ENCODE measurements at regions not wholly inside any gene's neighbourhood (a gene's known extent, or its start where the extent isn't known, plus 50 kb on each side); places are given as distances from the start of the nearest gene placed in this dataset.

GRCh38 chr4:37058826-37059225 lies 185.7 kb upstream of the NWD2 start:
- FAIRE-seq (no peak), DNase-seq (ENCODE audit: insufficient read length, low spot score) (no peak)
- TF ChIP-seq CTCF (IDR thresholded peaks at IDR 0.05; ENCODE audit: insufficient read depth, missing control alignments): no peak

- no peak for TF ChIP-seq CTCF (IDR thresholded peaks at IDR 0.05; ENCODE audit: insufficient read depth, missing control alignments)
- DNase-seq (ENCODE audit: insufficient read length, low spot score): no peak
- no peak for FAIRE-seq
Measured at GRCh38 chr4:37066159-37066558, 178.4 kb upstream of the NWD2 start.

GRCh38 chr4:37068580-37068979 lies 176.0 kb upstream of the NWD2 start:
- no peak for TF ChIP-seq CTCF (IDR thresholded peaks at IDR 0.05; ENCODE audit: insufficient read depth, missing control alignments)
- DNase-seq (ENCODE audit: insufficient read length, low spot score) (no peak), FAIRE-seq (no peak)

- FAIRE-seq: no peak
- TF ChIP-seq CTCF (IDR thresholded peaks at IDR 0.05; ENCODE audit: insufficient read depth, missing control alignments): no peak
Measured at GRCh38 chr4:37070041-37070440, 174.5 kb upstream of the NWD2 start.

GRCh38 chr4:37071576-37071975 lies 173.0 kb upstream of the NWD2 start:
- TF ChIP-seq CTCF (IDR thresholded peaks at IDR 0.05; ENCODE audit: insufficient read depth, missing control alignments): no peak
- DNase-seq (ENCODE audit: insufficient read length, low spot score) (no peak), FAIRE-seq (no peak)

More at GRCh38 chr4:37070041-37070440, 174.5 kb upstream of the NWD2 start:
- DNase-seq (ENCODE audit: insufficient read length, low spot score): no peak

GRCh38 chr4:37073226-37073840 lies 171.2 kb upstream of the NWD2 start:
- no peak for FAIRE-seq
- no peak for TF ChIP-seq CTCF (IDR thresholded peaks at IDR 0.05; ENCODE audit: insufficient read depth, missing control alignments)

GRCh38 chr4:37082912-37083311 lies 161.6 kb upstream of the NWD2 start:
- DNase-seq (ENCODE audit: insufficient read length, low spot score) (no peak), FAIRE-seq (no peak)
- no peak for TF ChIP-seq CTCF (IDR thresholded peaks at IDR 0.05; ENCODE audit: insufficient read depth, missing control alignments)

More at GRCh38 chr4:37073226-37073840, 171.2 kb upstream of the NWD2 start:
- DNase-seq (ENCODE audit: insufficient read length, low spot score): no peak

Data from D721Med (cell line).